ENCODE measurements at regions not wholly inside any gene's neighbourhood (a gene's known extent, or its start where the extent isn't known, plus 50 kb on each side); places are given as distances from the start of the nearest gene placed in this dataset.

GRCh38 chr13:76667551-76667950 is 218.7 kb downstream of the KCTD12 start:
- no peak overlapping the region for H3K27ac Mint-ChIP-seq

More at GRCh38 chr13:76667551-76667950, 218.7 kb downstream of the KCTD12 start:
- no peak overlapping the region for H3K27ac ChIP-seq (ENCODE audit: insufficient read length, low read depth, low read length)
- H3K9me3 ChIP-seq (ENCODE audit: control insufficient read depth, low read depth, low read length), result no peaks in the 10 kb centered on the region
- H3T11ph ChIP-seq (ENCODE audit: low read length), result no peak overlapping the region
- no peak overlapping the region for H3K56ac ChIP-seq (ENCODE audit: insufficient read length, low read depth, low read length)
- no peak overlapping the region for H2BK120ac ChIP-seq (ENCODE audit: low read depth, low read length, poor library complexity, severe bottlenecking)
- no peak overlapping the region for H3K9ac ChIP-seq (ENCODE audit: extremely low read depth, insufficient read length, low read length)
- no peaks in the 10 kb centered on the region for H3K9me3 Mint-ChIP-seq
- H2AK5ac ChIP-seq (ENCODE audit: insufficient read length, low read length), result no peak overlapping the region
- no peaks in the 10 kb centered on the region for H3K4me1 ChIP-seq (ENCODE audit: insufficient read depth, low read length)
- no peak overlapping the region for H2AFZ ChIP-seq (ENCODE audit: low read length)
- H3K79me1 ChIP-seq (ENCODE audit: insufficient read depth, low read depth, low read length, poor library complexity, severe bottlenecking), result no peaks in the 10 kb centered on the region
- DNase-seq, result no peak
- TF ChIP-seq CTCF (conservative IDR thresholded peaks at IDR 0.05), result no peak; the same call in 2 of the 3 replicates
- no peak overlapping the region for H2BK20ac ChIP-seq (ENCODE audit: low read depth, low read length, poor library complexity, severe bottlenecking)
- H3K4me3 Mint-ChIP-seq, result no peak overlapping the region
- H3K79me2 ChIP-seq (ENCODE audit: insufficient read depth, low read length), result no peaks in the 10 kb centered on the region
- no peak overlapping the region for H2BK15ac ChIP-seq (ENCODE audit: low read depth, low read length)
- H3K23ac ChIP-seq (ENCODE audit: insufficient read length, low read depth, low read length), result no peak overlapping the region
- H2BK5ac ChIP-seq (ENCODE audit: insufficient read length, low read length), result no peak overlapping the region
- no peaks in the 10 kb centered on the region for H3K23me2 ChIP-seq (ENCODE audit: insufficient read length, low read depth, low read length, poor library complexity, severe bottlenecking)
- H3K27me3 ChIP-seq (ENCODE audit: insufficient read depth, low read length), result no peaks in the 10 kb centered on the region
- H4K8ac ChIP-seq (replicated peaks; ENCODE audit: insufficient read length, low read depth, low read length), result no peak overlapping the region
- no peak overlapping the region for H2BK12ac ChIP-seq (ENCODE audit: insufficient read length, low read depth, low read length)
- H3K27me3 Mint-ChIP-seq (ENCODE audit: low read depth), result no peaks in the 10 kb centered on the region
- no peaks in the 10 kb centered on the region for H4K20me1 ChIP-seq (ENCODE audit: control insufficient read depth, insufficient read depth, insufficient read length)
- no peak overlapping the region for H4K5ac ChIP-seq (ENCODE audit: insufficient read length, low read depth, low read length)
- H4K91ac ChIP-seq (ENCODE audit: insufficient read length, low read depth, low read length), result no peak overlapping the region
- no peak overlapping the region for H3K18ac ChIP-seq (ENCODE audit: insufficient read length, low read depth, low read length)
- H3K4me1 Mint-ChIP-seq, result peaks cover 8 to 11% of the 10 kb centered on the region in 2 experiments
- no peak overlapping the region for H3K4me2 ChIP-seq (ENCODE audit: insufficient read depth, insufficient read length, low read length)
- H3K36me3 Mint-ChIP-seq (ENCODE audit: insufficient read depth in 1 of 3, low read depth in 3 of 3), result no peaks in the 10 kb centered on the region
- H3K4ac ChIP-seq (ENCODE audit: low read depth, low read length), result no peak overlapping the region
- H3K14ac ChIP-seq (ENCODE audit: insufficient read depth, low read length), result no peak overlapping the region
